ENCODE measurements at regions not wholly inside any gene's neighbourhood (a gene's known extent, or its start where the extent isn't known, plus 50 kb on each side); places are given as distances from the start of the nearest gene placed in this dataset.

GRCh38 chr16:20221208-20221607, 106.1 kb downstream of the GP2 start:
- no peak for DNase-seq
- no peaks in the 10 kb centered on the region for H3K36me3 ChIP-seq
- TF ChIP-seq CTCF (IDR thresholded peaks at IDR 0.05; ENCODE audit: low read depth, low read length): no peak
- no peak overlapping the region for H3K4me3 ChIP-seq (ENCODE audit: low read depth, low read length)
- H3K27ac ChIP-seq: no peak overlapping the region
- peaks cover 73% of the 10 kb centered on the region for H3K27me3 ChIP-seq (ENCODE audit: insufficient read depth, low read depth, severe bottlenecking)
- no peaks in the 10 kb centered on the region for H3K9me3 ChIP-seq (ENCODE audit: severe bottlenecking)

- H3K36me3 ChIP-seq: no peaks in the 10 kb centered on the region
- no peak overlapping the region for H3K27ac ChIP-seq
- no peak for TF ChIP-seq CTCF (IDR thresholded peaks at IDR 0.05; ENCODE audit: low read depth, low read length)
- no peak for DNase-seq
- no peak overlapping the region for H3K4me3 ChIP-seq (ENCODE audit: low read depth, low read length)
- peaks cover 86% of the 10 kb centered on the region for H3K27me3 ChIP-seq (ENCODE audit: insufficient read depth, low read depth, severe bottlenecking)
- H3K9me3 ChIP-seq (ENCODE audit: severe bottlenecking): no peaks in the 10 kb centered on the region
These were observed 109.2 kb downstream of the GP2 start for GRCh38 chr16:20218093-20218492.

- peaks cover 80% of the 10 kb centered on the region for H3K27me3 ChIP-seq (ENCODE audit: insufficient read depth, low read depth, severe bottlenecking)
- H3K27ac ChIP-seq: no peak overlapping the region
These were observed 110.6 kb downstream of the GP2 start for GRCh38 chr16:20216591-20217217.

GRCh38 chr16:20214401-20214800, 112.9 kb downstream of the GP2 start:
- no peak overlapping the region for H3K4me3 ChIP-seq (ENCODE audit: low read depth, low read length)
- no peaks in the 10 kb centered on the region for H3K9me3 ChIP-seq (ENCODE audit: severe bottlenecking)
- no peak overlapping the region for H3K27ac ChIP-seq
- DNase-seq: no peak
- H3K27me3 ChIP-seq (ENCODE audit: insufficient read depth, low read depth, severe bottlenecking): peaks cover 77% of the 10 kb centered on the region
- H3K36me3 ChIP-seq: no peaks in the 10 kb centered on the region
- TF ChIP-seq CTCF (IDR thresholded peaks at IDR 0.05; ENCODE audit: low read depth, low read length): no peak

More at GRCh38 chr16:20216591-20217217, 110.6 kb downstream of the GP2 start:
- DNase-seq: no peak
- no peak for TF ChIP-seq CTCF (IDR thresholded peaks at IDR 0.05; ENCODE audit: low read depth, low read length)
- Histone ChIP-seq H3K9me3 (ENCODE audit: severe bottlenecking) (no peaks in the 10 kb centered on the region), H3K4me3 (ENCODE audit: low read depth, low read length) (no peak overlapping the region), H3K36me3 (no peaks in the 10 kb centered on the region)

- Histone ChIP-seq H3K4me3 (ENCODE audit: low read depth, low read length) (no peak overlapping the region), H3K9me3 (ENCODE audit: severe bottlenecking) (no peaks in the 10 kb centered on the region), H3K27ac (no peak overlapping the region), H3K36me3 (no peaks in the 10 kb centered on the region), H3K27me3 (ENCODE audit: insufficient read depth, low read depth, severe bottlenecking) (peaks cover 73% of the 10 kb centered on the region)
- no peak for DNase-seq
- no peak for TF ChIP-seq CTCF (IDR thresholded peaks at IDR 0.05; ENCODE audit: low read depth, low read length)
These were observed 124.0 kb downstream of the GP2 start for GRCh38 chr16:20203272-20203671.

- H3K27me3 ChIP-seq (ENCODE audit: insufficient read depth, low read depth, severe bottlenecking): peaks cover 72% of the 10 kb centered on the region
- H3K9me3 ChIP-seq (ENCODE audit: severe bottlenecking): no peaks in the 10 kb centered on the region
- no peak for DNase-seq
- H3K27ac ChIP-seq: no peak overlapping the region
- H3K36me3 ChIP-seq: no peaks in the 10 kb centered on the region
- H3K4me3 ChIP-seq (ENCODE audit: low read depth, low read length): no peak overlapping the region
- TF ChIP-seq CTCF (IDR thresholded peaks at IDR 0.05; ENCODE audit: low read depth, low read length): no peak
These were observed 124.6 kb downstream of the GP2 start for GRCh38 chr16:20202747-20203146.

Measured in WERI-Rb-1 (cell line).